Type B pancreatic cell (in vitro differentiated cells): ENCODE measurements at regions not wholly inside any gene's neighbourhood (a gene's known extent, or its start where the extent isn't known, plus 50 kb on each side); places are given as distances from the start of the nearest gene placed in this dataset.
A peak's percentile ranks its signal among the peaks of the same experiment; 100 is the strongest.

Source experiments
- DNase-seq: peaks from one replicate; pipeline ENCODE4 v3.0.0; 2021; ENCODE audit warnings: mixed read lengths; ENCODE audit not compliant: unreplicated experiment; ENCODE audit errors: extremely low spot score
- H3K27ac Mint-ChIP-seq: 2 replicates; pipeline ENCODE4 v1.8.0; 2021; ENCODE audit warnings: mild to moderate bottlenecking, mixed read lengths
- H3K27me3 Mint-ChIP-seq: 2 replicates; pipeline ENCODE4 v1.8.0; 2021; ENCODE audit warnings: mixed read lengths
- H3K36me3 Mint-ChIP-seq: 2 replicates; pipeline ENCODE4 v1.8.0; 2021; ENCODE audit warnings: mixed read lengths
- H3K4me1 Mint-ChIP-seq: one replicate; pipeline ENCODE4 v1.8.0; 2021; ENCODE audit warnings: mixed read lengths; ENCODE audit not compliant: unreplicated experiment
- H3K4me3 Mint-ChIP-seq: 2 replicates; pipeline ENCODE4 v1.8.0; 2021; ENCODE audit warnings: mild to moderate bottlenecking, mixed read lengths
- H3K9me3 Mint-ChIP-seq: 2 replicates; pipeline ENCODE4 v1.8.0; 2021; ENCODE audit warnings: mixed read lengths
- CTCF ChIP-seq: fragments of 200-600 bp; sonication (generic); conservative IDR thresholded peaks from 2 replicates; pipeline ENCODE4 v1.5.0; 2021; ENCODE audit warnings: antibody characterized with exemption, mild to moderate bottlenecking

- Mint-ChIP-seq H3K36me3 (peaks cover 6% of the 10 kb centered on the region), H3K4me1 (no peaks in the 10 kb centered on the region), H3K27ac (no peak overlapping the region), H3K9me3 (peaks cover 11% of the 10 kb centered on the region), H3K27me3 (no peaks in the 10 kb centered on the region), H3K4me3 (no peak overlapping the region)
- no peak for DNase-seq
- no peak for TF ChIP-seq CTCF
These were observed 457.2 kb downstream of the PIK3C3 start for GRCh38 chr18:42412281-42412680.

- H3K27ac Mint-ChIP-seq: peak overlapping the region; percentile 25
These were observed 457.9 kb downstream of the PIK3C3 start for GRCh38 chr18:42412896-42413295.

GRCh38 chr18:42413870-42414269, 458.8 kb downstream of the PIK3C3 start:
- DNase-seq: no peak
- Mint-ChIP-seq H3K36me3 (peaks cover 6% of the 10 kb centered on the region), H3K27ac (no peak overlapping the region), H3K9me3 (peaks cover 11% of the 10 kb centered on the region), H3K4me3 (no peak overlapping the region), H3K27me3 (no peaks in the 10 kb centered on the region), H3K4me1 (no peaks in the 10 kb centered on the region)
- TF ChIP-seq CTCF: no peak

More at GRCh38 chr18:42412896-42413295, 457.9 kb downstream of the PIK3C3 start:
- peaks cover 11% of the 10 kb centered on the region for H3K9me3 Mint-ChIP-seq
- no peaks in the 10 kb centered on the region for H3K4me1 Mint-ChIP-seq
- H3K27me3 Mint-ChIP-seq: no peaks in the 10 kb centered on the region
- no peak overlapping the region for H3K4me3 Mint-ChIP-seq
- no peak for TF ChIP-seq CTCF
- DNase-seq: no peak
- peaks cover 6% of the 10 kb centered on the region for H3K36me3 Mint-ChIP-seq

- no peaks in the 10 kb centered on the region for H3K27me3 Mint-ChIP-seq
- no peak overlapping the region for H3K27ac Mint-ChIP-seq
- peaks cover 11% of the 10 kb centered on the region for H3K9me3 Mint-ChIP-seq
- no peak overlapping the region for H3K4me3 Mint-ChIP-seq
- no peak for DNase-seq
- TF ChIP-seq CTCF: no peak
- no peaks in the 10 kb centered on the region for H3K4me1 Mint-ChIP-seq
- peaks cover 6% of the 10 kb centered on the region for H3K36me3 Mint-ChIP-seq
These were observed 459.9 kb downstream of the PIK3C3 start for GRCh38 chr18:42414756-42415454.

- peaks cover 7% of the 10 kb centered on the region for H3K9me3 Mint-ChIP-seq
- no peak overlapping the region for H3K27ac Mint-ChIP-seq
- DNase-seq: no peak
- H3K4me3 Mint-ChIP-seq: no peak overlapping the region
- H3K4me1 Mint-ChIP-seq: no peaks in the 10 kb centered on the region
- H3K36me3 Mint-ChIP-seq: peaks cover 6% of the 10 kb centered on the region
- TF ChIP-seq CTCF: no peak
- no peaks in the 10 kb centered on the region for H3K27me3 Mint-ChIP-seq
These were observed 462.2 kb downstream of the PIK3C3 start for GRCh38 chr18:42417189-42417588.
